Upper lobe of right lung (tissue), 1 donor: ENCODE measurements at regions not wholly inside any gene's neighbourhood (a gene's known extent, or its start where the extent isn't known, plus 50 kb on each side); places are given as distances from the start of the nearest gene placed in this dataset.

Experiments used
- ATAC-seq: fragments of 200-7000 bp; cut with Tn5 transposase; one replicate; pipeline ENCODE4 v1.9.1; 2020; ENCODE audit warnings: mild to moderate bottlenecking, moderate library complexity
- DNase-seq: peaks from one replicate; pipeline ENCODE4 v3.0.0-alpha.2; 2020
- H3K27ac ChIP-seq: fragments of 200-600 bp; one replicate; pipeline ENCODE4 v1.8.0; 2022
- H3K27me3 ChIP-seq: fragments of 200-600 bp; one replicate; pipeline ENCODE4 v1.8.0; 2022; ENCODE audit warnings: mild to moderate bottlenecking
- H3K36me3 ChIP-seq: fragments of 200-600 bp; one replicate; pipeline ENCODE4 v1.8.0; 2022
- H3K4me1 ChIP-seq: fragments of 200-600 bp; one replicate; pipeline ENCODE4 v1.8.0; 2022
- H3K4me3 ChIP-seq: fragments of 200-600 bp; one replicate; pipeline ENCODE4 v1.8.0; 2022; ENCODE audit warnings: mild to moderate bottlenecking
- H3K9me3 ChIP-seq: fragments of 200-600 bp; one replicate; pipeline ENCODE4 v1.8.0; 2022
- intact Hi-C: fragments of 100-400 bp; cut with DNase I; formaldehyde crosslinking; loops from one replicate; pipeline ENCODE4 v1.11.0; 2022
- TF ChIP-seq, protein P1 (sequence below): fragments of 200-600 bp; IDR thresholded peaks from one replicate; pipeline ENCODE4 v1.8.0; 2022; ENCODE audit warnings: antibody characterized with exemption
- donor health status: DM: no; HTN: yes; CAD: no; lungs with severe emphysema.

DNA sequence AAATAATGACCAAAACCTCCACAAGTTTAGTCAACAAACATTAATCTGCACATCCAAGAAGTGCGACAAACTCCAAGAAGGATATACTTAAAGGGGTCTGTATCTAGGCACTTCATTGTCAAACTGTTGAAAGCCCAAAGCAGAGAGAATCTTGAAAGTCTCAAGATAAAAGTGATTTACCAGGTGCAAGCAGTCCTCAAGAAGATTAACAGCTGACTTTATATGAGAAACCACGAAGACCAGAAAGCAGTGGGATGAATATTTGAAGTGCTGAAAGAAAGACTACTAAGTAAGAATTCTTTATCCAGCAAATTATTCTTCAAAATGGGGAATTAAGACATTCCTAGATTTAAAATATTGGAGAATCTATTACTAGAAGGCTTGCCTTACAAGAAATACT, 58.4 kb upstream of the BLCAP start:
- H3K9me3 ChIP-seq: no peaks in the 10 kb centered on the region
- H3K27me3 ChIP-seq: peaks cover 16% of the 10 kb centered on the region
- H3K4me1 ChIP-seq: no peaks in the 10 kb centered on the region
- H3K36me3 ChIP-seq: no peaks in the 10 kb centered on the region
- no peak overlapping the region for H3K4me3 ChIP-seq
- no peak overlapping the region for H3K27ac ChIP-seq
- intact Hi-C loops: no loop called here
- DNase-seq: no peak
- TF ChIP-seq, protein P1, sequence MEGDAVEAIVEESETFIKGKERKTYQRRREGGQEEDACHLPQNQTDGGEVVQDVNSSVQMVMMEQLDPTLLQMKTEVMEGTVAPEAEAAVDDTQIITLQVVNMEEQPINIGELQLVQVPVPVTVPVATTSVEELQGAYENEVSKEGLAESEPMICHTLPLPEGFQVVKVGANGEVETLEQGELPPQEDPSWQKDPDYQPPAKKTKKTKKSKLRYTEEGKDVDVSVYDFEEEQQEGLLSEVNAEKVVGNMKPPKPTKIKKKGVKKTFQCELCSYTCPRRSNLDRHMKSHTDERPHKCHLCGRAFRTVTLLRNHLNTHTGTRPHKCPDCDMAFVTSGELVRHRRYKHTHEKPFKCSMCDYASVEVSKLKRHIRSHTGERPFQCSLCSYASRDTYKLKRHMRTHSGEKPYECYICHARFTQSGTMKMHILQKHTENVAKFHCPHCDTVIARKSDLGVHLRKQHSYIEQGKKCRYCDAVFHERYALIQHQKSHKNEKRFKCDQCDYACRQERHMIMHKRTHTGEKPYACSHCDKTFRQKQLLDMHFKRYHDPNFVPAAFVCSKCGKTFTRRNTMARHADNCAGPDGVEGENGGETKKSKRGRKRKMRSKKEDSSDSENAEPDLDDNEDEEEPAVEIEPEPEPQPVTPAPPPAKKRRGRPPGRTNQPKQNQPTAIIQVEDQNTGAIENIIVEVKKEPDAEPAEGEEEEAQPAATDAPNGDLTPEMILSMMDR: no peak
- ATAC-seq: no peak

DNA sequence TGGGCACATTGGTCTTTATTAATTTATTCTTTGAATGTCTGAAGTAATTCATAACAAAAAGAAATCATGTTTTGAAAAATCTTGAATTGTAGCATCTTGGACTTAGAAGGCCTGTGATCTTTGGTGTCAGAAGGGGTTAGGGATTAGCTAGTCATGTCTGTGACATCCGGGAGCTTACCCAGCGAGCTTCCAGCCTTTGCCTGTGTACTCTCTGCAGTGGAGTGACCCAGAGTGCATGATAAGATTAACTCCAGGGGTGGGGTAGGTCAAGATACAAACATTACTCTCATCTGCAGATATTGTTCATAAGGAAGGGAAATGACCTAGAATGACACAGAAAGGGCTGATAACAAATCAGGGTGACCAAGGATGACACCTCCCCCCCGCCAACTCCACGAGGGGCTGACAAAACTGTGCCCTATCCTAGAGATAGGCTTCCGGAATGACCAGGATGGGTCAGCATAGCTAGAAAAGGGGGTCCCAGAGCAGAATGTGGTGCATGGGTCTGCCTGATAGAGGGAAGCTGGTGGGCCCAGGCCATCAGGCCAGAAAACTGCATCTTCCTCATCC, 56.6 kb upstream of the BLCAP start:
- Histone ChIP-seq H3K36me3 (no peaks in the 10 kb centered on the region), H3K27ac (no peak overlapping the region), H3K4me1 (no peaks in the 10 kb centered on the region), H3K4me3 (no peak overlapping the region), H3K9me3 (no peaks in the 10 kb centered on the region), H3K27me3 (peaks cover 22% of the 10 kb centered on the region)
- TF ChIP-seq, protein P1: no peak
- DNase-seq (no peak), ATAC-seq (no peak)
- intact Hi-C loops: no loop called here

DNA sequence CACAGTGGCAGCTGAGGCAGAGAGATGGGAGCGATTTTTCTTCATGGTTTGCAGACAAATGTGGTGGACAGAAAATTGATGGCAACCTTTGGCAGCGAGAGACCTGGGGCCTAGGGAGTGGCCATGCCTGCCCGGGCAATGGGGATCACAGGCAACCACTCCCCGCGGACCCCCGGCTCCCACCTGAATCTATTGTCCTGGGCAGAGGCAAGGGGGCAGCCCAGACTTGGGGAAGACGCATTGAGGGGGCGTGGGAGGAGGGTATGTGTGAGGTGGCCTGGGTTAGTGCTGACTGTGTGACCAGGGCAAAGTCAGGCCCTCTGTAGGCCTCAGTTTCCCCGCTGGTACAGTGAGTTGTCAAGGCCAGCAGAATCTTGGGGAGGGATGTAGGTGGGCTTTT, 53.6 kb upstream of the BLCAP start:
- intact Hi-C loops: no loop called here

DNA sequence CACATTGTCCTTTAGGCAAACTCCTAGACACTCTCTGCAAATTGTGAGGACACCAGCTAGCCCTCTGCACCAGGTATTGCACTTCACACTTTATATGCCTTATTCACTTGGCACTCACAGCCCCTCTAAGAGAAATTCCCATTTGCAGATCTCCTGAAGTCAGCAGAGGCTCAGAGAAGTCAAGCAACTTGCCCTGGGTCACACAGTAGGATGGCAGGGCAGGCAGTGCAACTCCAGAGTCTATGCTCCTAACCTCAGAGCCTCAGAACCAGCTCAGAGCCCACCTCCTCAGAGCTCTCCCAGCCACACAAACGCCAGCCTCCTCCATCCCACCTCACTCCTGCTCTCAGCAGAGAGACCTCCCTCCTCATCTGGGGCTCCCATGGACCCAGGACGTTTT, 52.4 kb upstream of the BLCAP start:
- Histone ChIP-seq H3K4me3 (no peak overlapping the region), H3K4me1 (no peaks in the 10 kb centered on the region), H3K36me3 (no peaks in the 10 kb centered on the region), H3K27ac (no peak overlapping the region), H3K27me3 (peaks cover 25% of the 10 kb centered on the region), H3K9me3 (no peaks in the 10 kb centered on the region)
- TF ChIP-seq, protein P1: no peak
- ATAC-seq (no peak), DNase-seq (no peak)
- intact Hi-C loops: no loop called here

More for the DNA sequence above, 53.6 kb upstream of the BLCAP start:
- DNase-seq (no peak), ATAC-seq (no peak)
- H3K4me3 ChIP-seq: no peak overlapping the region
- peaks cover 25% of the 10 kb centered on the region for H3K27me3 ChIP-seq
- H3K27ac ChIP-seq: no peak overlapping the region
- H3K9me3 ChIP-seq: no peaks in the 10 kb centered on the region
- no peaks in the 10 kb centered on the region for H3K4me1 ChIP-seq
- TF ChIP-seq, protein P1: no peak
- H3K36me3 ChIP-seq: no peaks in the 10 kb centered on the region

DNA sequence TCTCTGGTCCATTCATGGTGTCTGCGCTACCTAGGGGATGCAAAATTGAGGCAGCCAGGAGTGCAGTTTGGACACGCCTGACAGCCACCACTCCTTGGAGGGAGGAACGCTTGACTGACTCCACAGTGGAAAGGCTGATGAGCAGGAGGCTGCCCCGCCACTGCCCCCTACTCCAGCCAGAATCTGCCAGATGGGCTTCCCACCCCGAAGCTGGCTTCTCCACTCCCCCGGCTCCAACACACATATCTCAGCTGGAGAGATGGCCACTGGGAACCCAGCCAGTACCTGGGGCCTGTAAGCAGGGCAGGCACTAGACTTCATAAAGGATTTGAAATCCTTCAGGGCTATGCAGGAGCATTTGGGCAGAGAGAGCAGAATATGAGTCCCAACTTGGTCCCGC, 51.4 kb upstream of the BLCAP start:
- H3K9me3 ChIP-seq: no peaks in the 10 kb centered on the region
- no peaks in the 10 kb centered on the region for H3K4me1 ChIP-seq
- DNase-seq (no peak), ATAC-seq (no peak)
- H3K27ac ChIP-seq: no peak overlapping the region
- intact Hi-C loops: no loop called here
- TF ChIP-seq, protein P1: no peak
- no peak overlapping the region for H3K4me3 ChIP-seq
- H3K36me3 ChIP-seq: no peaks in the 10 kb centered on the region
- H3K27me3 ChIP-seq: peaks cover 16% of the 10 kb centered on the region

DNA sequence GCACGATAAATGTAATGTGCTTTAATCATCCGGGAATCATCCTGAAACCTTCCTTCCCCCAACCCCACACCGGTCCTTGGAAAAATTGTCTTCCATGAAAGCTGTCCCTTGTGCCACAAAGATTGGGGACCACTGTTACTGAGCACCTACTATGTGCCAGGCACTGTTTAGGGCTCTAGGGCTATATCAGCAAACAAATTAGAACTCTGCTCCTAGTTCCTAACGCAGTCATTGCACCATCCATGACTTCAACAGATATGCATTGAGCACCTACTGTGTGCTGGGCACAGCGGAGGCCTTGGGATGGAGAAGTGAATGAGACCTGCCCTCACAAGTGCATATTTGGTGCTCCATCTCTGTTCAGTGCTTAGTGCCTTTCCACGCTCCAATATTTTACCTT, 50.3 kb upstream of the BLCAP start:
- Histone ChIP-seq H3K9me3 (no peaks in the 10 kb centered on the region), H3K4me1 (no peaks in the 10 kb centered on the region), H3K27me3 (peaks cover 9% of the 10 kb centered on the region), H3K27ac (no peak overlapping the region), H3K4me3 (no peak overlapping the region), H3K36me3 (no peaks in the 10 kb centered on the region)
- no peak for ATAC-seq
- intact Hi-C loops: no loop called here
- no peak for DNase-seq
- TF ChIP-seq, protein P1: no peak
